PFSK-1 (cell line): ENCODE measurements at regions not wholly inside any gene's neighbourhood (a gene's known extent, or its start where the extent isn't known, plus 50 kb on each side); places are given as distances from the start of the nearest gene placed in this dataset.

Experiments used
- FOXP2 ChIP-seq: optimal IDR thresholded peaks from 2 replicates; pipeline ENCODE3; 2011; ENCODE audit warnings: borderline replicate concordance, control low read depth, inconsistent platforms; ENCODE audit not compliant: insufficient read depth; ENCODE audit errors: extremely low read length, extremely low read depth
- POLR2AphosphoS5 ChIP-seq: IDR thresholded peaks from 2 replicates; pipeline ENCODE4 v1.6.1; 2012; ENCODE audit warnings: low read depth, mild to moderate bottlenecking, control low read depth, low read length, moderate library complexity
- REST ChIP-seq, 2 experiments: IDR thresholded peaks; 2 replicates each; pipeline versions ENCODE4 v1.6.1 to v1.8.0; 2011 to 2012; ENCODE audit warnings: low read depth in 2 of 2, low read length in 2 of 2, control low read depth in 1 of 2, inconsistent platforms in 1 of 2, mild to moderate bottlenecking in 1 of 2, moderate library complexity in 1 of 2; ENCODE audit not compliant: insufficient read depth in 1 of 2
- SIN3A ChIP-seq: IDR thresholded peaks from 2 replicates; pipeline ENCODE4 v1.6.1; 2012; ENCODE audit warnings: mild to moderate bottlenecking, low read length, moderate library complexity, borderline replicate concordance; ENCODE audit not compliant: insufficient read depth
- TAF1 ChIP-seq: IDR thresholded peaks from 2 replicates; pipeline ENCODE4 v1.6.1; 2012; ENCODE audit warnings: low read length, control low read depth, borderline replicate concordance; ENCODE audit not compliant: insufficient read depth

- TF ChIP-seq SIN3A (no peak), POLR2AphosphoS5 (no peak), TAF1 (no peak), REST (IDR thresholded peaks at IDR 0.05; ENCODE audit: insufficient read depth in 1 of 2, low read depth in 2 of 2, low read length in 2 of 2) (no peak), FOXP2 (no peak)
Measured at GRCh38 chr10:131012641-131012985, 298.9 kb downstream of the TCERG1L start.
